Adipocyte (in vitro differentiated cells): ENCODE measurements at regions not wholly inside any gene's neighbourhood (a gene's known extent, or its start where the extent isn't known, plus 50 kb on each side); places are given as distances from the start of the nearest gene placed in this dataset.

Source experiments
- DNase-seq: peaks from one replicate; pipeline ENCODE4 v3.0.0-alpha.2; 2015; ENCODE audit warnings: low read depth
- H3K27me3 ChIP-seq: replicated peaks from 2 replicates; pipeline ENCODE4 v1.7.0; 2013; ENCODE audit warnings: mild to moderate bottlenecking, low read length, moderate library complexity; ENCODE audit not compliant: control insufficient read depth, insufficient read depth
- H3K36me3 ChIP-seq: 2 replicates; pipeline ENCODE4 v1.7.0; 2013; ENCODE audit warnings: low read length, mild to moderate bottlenecking, moderate library complexity; ENCODE audit not compliant: control insufficient read depth, insufficient read depth, severe bottlenecking
- H3K4me1 ChIP-seq: 2 replicates; pipeline ENCODE4 v1.7.0; 2013; ENCODE audit warnings: mild to moderate bottlenecking, low read length, moderate library complexity; ENCODE audit not compliant: control insufficient read depth, insufficient read depth
- H3K4me3 ChIP-seq: 2 replicates; pipeline ENCODE4 v1.7.0; 2013; ENCODE audit warnings: mild to moderate bottlenecking, low read length, moderate library complexity
- H3K9ac ChIP-seq: 2 replicates; pipeline ENCODE4 v1.7.0; 2013; ENCODE audit warnings: mild to moderate bottlenecking, low read length, moderate library complexity
- H3K9me3 ChIP-seq: 2 replicates; pipeline ENCODE4 v1.7.0; 2013; ENCODE audit warnings: mild to moderate bottlenecking, low read length, moderate library complexity; ENCODE audit not compliant: control insufficient read depth

DNA sequence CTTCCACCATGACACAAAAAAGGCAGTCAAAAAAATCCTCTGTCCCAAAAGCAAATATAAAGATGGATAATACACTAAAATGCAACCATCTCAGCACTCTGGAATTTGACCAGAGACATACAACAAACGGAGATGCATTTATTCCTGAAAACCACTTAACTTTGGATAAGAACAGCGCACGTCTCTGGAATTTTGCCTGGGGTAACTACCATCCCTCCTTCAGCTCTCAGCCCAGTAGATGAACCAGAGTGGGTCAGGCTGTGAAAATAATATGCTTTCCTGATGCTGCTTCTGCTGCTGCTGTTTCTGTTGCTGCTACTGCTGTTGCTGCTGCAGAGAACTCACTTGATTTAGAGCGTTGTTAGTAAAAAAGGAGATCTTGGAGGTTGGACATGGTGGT, 133.8 kb upstream of the ACVR2A start:
- Histone ChIP-seq H3K4me3 (no peak overlapping the region), H3K9ac (no peak overlapping the region), H3K4me1 (no peaks in the 10 kb centered on the region), H3K27me3 (no peaks in the 10 kb centered on the region), H3K36me3 (no peaks in the 10 kb centered on the region), H3K9me3 (peaks cover 2% of the 10 kb centered on the region)
- no peak for DNase-seq

GRCh38 chr2:147709655-147710054, 135.2 kb upstream of the ACVR2A start:
- no peaks in the 10 kb centered on the region for H3K4me1 ChIP-seq
- no peak overlapping the region for H3K9ac ChIP-seq
- no peaks in the 10 kb centered on the region for H3K27me3 ChIP-seq
- H3K4me3 ChIP-seq = no peak overlapping the region
- peaks cover 2% of the 10 kb centered on the region for H3K9me3 ChIP-seq
- no peak for DNase-seq
- no peaks in the 10 kb centered on the region for H3K36me3 ChIP-seq

- H3K4me3 ChIP-seq = no peak overlapping the region
- no peak for DNase-seq
- H3K9ac ChIP-seq = no peak overlapping the region
- H3K4me1 ChIP-seq = no peaks in the 10 kb centered on the region
- no peaks in the 10 kb centered on the region for H3K36me3 ChIP-seq
- H3K9me3 ChIP-seq = peaks cover 18% of the 10 kb centered on the region
- H3K27me3 ChIP-seq = peaks cover 5% of the 10 kb centered on the region
Measured at GRCh38 chr2:147703171-147703570, 141.7 kb upstream of the ACVR2A start.

DNA sequence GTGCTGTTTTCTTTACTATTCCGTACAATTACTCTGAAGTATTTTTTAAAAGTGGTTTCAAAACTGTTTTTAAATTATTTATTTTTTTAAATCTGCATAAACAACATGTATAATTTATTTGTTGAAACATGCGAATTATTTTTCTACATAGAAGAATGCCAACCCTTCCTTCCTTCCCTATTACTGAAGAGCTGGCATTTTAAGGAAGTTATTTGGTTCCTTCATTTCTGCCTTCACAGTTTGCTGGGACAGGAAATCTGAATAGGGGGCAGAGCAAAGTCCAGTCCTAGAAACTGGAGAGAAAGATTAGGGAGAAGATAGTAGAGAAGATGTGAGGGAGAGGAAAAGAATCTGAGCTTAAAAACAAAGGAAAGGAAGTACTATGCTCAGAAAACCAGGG, 146.7 kb upstream of the ACVR2A start:
- Histone ChIP-seq H3K36me3 (no peaks in the 10 kb centered on the region), H3K9me3 (peaks cover 16% of the 10 kb centered on the region), H3K9ac (no peak overlapping the region), H3K4me3 (no peak overlapping the region), H3K4me1 (no peaks in the 10 kb centered on the region), H3K27me3 (peaks cover 5% of the 10 kb centered on the region)
- no peak for DNase-seq

DNA sequence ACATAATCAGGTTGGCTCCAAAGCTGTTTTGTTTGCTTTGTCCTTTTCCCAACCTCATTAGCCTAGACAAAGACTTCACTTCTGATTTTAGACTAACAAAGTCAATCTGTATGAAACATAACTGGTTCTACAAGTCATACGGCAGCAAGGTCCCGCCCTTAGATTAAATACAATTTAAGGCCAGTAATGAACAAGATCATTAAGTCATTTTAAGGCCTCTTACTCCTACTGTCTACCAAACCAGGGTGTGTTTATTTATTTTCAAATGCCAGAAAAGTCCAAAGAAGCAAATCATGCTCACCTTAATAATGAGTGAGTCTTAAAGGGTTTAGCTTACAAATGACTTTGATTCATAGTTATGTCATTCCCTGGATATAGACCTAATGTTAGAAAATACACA, 148.4 kb upstream of the ACVR2A start:
- H3K4me1 ChIP-seq = no peaks in the 10 kb centered on the region
- H3K9ac ChIP-seq = no peak overlapping the region
- no peaks in the 10 kb centered on the region for H3K36me3 ChIP-seq
- no peak overlapping the region for H3K4me3 ChIP-seq
- DNase-seq = no peak
- peaks cover 6% of the 10 kb centered on the region for H3K9me3 ChIP-seq
- H3K27me3 ChIP-seq = peaks cover 3% of the 10 kb centered on the region

- no peaks in the 10 kb centered on the region for H3K36me3 ChIP-seq
- no peak for DNase-seq
- H3K9ac ChIP-seq = no peak overlapping the region
- H3K4me3 ChIP-seq = no peak overlapping the region
- H3K27me3 ChIP-seq = no peaks in the 10 kb centered on the region
- H3K4me1 ChIP-seq = no peaks in the 10 kb centered on the region
- H3K9me3 ChIP-seq = no peaks in the 10 kb centered on the region
Measured at GRCh38 chr2:147689220-147689909, 155.5 kb upstream of the ACVR2A start.

DNA sequence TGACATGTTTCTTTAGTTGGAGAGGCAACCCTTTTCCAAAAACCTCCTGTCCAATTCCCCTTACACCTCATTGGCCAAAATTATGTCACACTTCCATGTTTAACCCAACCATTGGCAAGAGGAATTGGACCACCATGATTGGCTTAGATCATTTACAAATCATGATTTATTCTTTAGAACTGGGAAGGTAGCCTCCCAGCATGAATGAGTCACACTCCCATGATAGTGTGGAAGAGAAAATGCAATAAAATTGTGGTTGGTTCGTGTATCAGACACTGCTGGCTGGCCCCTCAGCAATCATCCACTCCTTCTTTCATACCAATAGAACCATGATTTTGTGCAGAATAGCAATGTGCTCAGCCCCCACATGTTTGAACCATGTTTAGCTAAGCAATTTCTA, 156.6 kb upstream of the ACVR2A start:
- H3K4me3 ChIP-seq = no peak overlapping the region
- no peaks in the 10 kb centered on the region for H3K9me3 ChIP-seq

DNA sequence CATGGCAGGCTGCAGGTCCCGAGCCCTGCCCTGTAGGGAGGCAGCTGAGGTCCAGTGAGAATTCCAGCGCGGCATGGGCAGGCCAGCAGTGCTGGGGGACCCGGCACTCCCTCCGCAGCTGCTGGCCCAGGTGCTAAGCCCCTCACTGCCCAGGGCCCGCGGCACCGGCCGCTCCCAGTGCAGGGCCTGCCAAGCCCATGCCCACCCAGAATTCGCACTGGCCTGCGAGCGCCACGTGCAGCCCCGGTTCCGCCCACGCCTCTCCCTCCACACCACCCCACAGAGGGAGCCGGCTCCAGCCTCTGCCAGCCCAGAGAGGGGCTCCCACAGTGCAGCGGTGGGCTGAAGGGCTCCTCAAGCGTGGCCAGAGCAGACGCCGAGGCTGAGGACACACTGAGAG, 158.5 kb upstream of the ACVR2A start:
- DNase-seq = no peak
- Histone ChIP-seq H3K27me3 (no peaks in the 10 kb centered on the region), H3K4me3 (no peak overlapping the region), H3K9me3 (no peaks in the 10 kb centered on the region), H3K36me3 (no peaks in the 10 kb centered on the region), H3K9ac (no peak overlapping the region), H3K4me1 (no peaks in the 10 kb centered on the region)

More for the DNA sequence above, 156.6 kb upstream of the ACVR2A start:
- H3K27me3 ChIP-seq = no peaks in the 10 kb centered on the region
- H3K4me1 ChIP-seq = no peaks in the 10 kb centered on the region
- no peak overlapping the region for H3K9ac ChIP-seq
- H3K36me3 ChIP-seq = no peaks in the 10 kb centered on the region
- DNase-seq = no peak

GRCh38 chr2:147684903-147685302, 159.9 kb upstream of the ACVR2A start:
- Histone ChIP-seq H3K27me3 (no peaks in the 10 kb centered on the region), H3K4me3 (no peak overlapping the region), H3K36me3 (no peaks in the 10 kb centered on the region), H3K9me3 (no peaks in the 10 kb centered on the region), H3K4me1 (no peaks in the 10 kb centered on the region), H3K9ac (no peak overlapping the region)
- DNase-seq = no peak

- no peak for DNase-seq
- H3K9ac ChIP-seq = no peak overlapping the region
- no peaks in the 10 kb centered on the region for H3K4me1 ChIP-seq
- no peaks in the 10 kb centered on the region for H3K9me3 ChIP-seq
- no peaks in the 10 kb centered on the region for H3K36me3 ChIP-seq
- no peaks in the 10 kb centered on the region for H3K27me3 ChIP-seq
- H3K4me3 ChIP-seq = no peak overlapping the region
Measured at GRCh38 chr2:147683380-147683779, 161.4 kb upstream of the ACVR2A start.

- no peak for DNase-seq
- Histone ChIP-seq H3K4me1 (no peaks in the 10 kb centered on the region), H3K27me3 (no peaks in the 10 kb centered on the region), H3K36me3 (no peaks in the 10 kb centered on the region), H3K9me3 (no peaks in the 10 kb centered on the region), H3K9ac (no peak overlapping the region), H3K4me3 (no peak overlapping the region)
Measured at GRCh38 chr2:147681093-147681492, 163.7 kb upstream of the ACVR2A start.

- no peak overlapping the region for H3K4me3 ChIP-seq
- no peak overlapping the region for H3K9ac ChIP-seq
- H3K36me3 ChIP-seq = no peaks in the 10 kb centered on the region
- no peaks in the 10 kb centered on the region for H3K9me3 ChIP-seq
- H3K27me3 ChIP-seq = no peaks in the 10 kb centered on the region
- H3K4me1 ChIP-seq = no peaks in the 10 kb centered on the region
- no peak for DNase-seq
Measured at GRCh38 chr2:147679955-147680531, 164.8 kb upstream of the ACVR2A start.
